Activated naive CD4-positive, alpha-beta T cell treated with anti-CD3 and anti-CD28 coated beads, Interleukin-2, amount 50 U/mL, for 24 hours (primary cell): ENCODE measurements at regions not wholly inside any gene's neighbourhood (a gene's known extent, or its start where the extent isn't known, plus 50 kb on each side); places are given as distances from the start of the nearest gene placed in this dataset.
"Not testable (repeated sequence)": the region's sequence is repeated elsewhere in the genome, so short reads cannot be mapped to it uniquely, and the experiment has no call there.

ENCODE experiments used
- H3K27ac Mint-ChIP-seq: one replicate; pipeline ENCODE4 v1.8.0; 2021; ENCODE audit warnings: mild to moderate bottlenecking, mixed read lengths
- H3K27me3 Mint-ChIP-seq: one replicate; pipeline ENCODE4 v1.8.0; 2021; ENCODE audit warnings: mixed read lengths
- H3K36me3 Mint-ChIP-seq: one replicate; pipeline ENCODE4 v1.8.0; 2021; ENCODE audit warnings: mixed read lengths
- H3K4me1 Mint-ChIP-seq: one replicate; pipeline ENCODE4 v1.8.0; 2021; ENCODE audit warnings: mixed read lengths
- H3K4me3 Mint-ChIP-seq: one replicate; pipeline ENCODE4 v1.8.0; 2021; ENCODE audit warnings: mild to moderate bottlenecking, mixed read lengths
- H3K9me3 Mint-ChIP-seq: one replicate; pipeline ENCODE4 v1.8.0; 2021; ENCODE audit warnings: mixed read lengths

GRCh38 chr11:33947918-33948317 lies 56.0 kb upstream of the LMO2 start:
- H3K27ac Mint-ChIP-seq, H3K27me3 Mint-ChIP-seq, H3K4me3 Mint-ChIP-seq, H3K4me1 Mint-ChIP-seq, H3K9me3 Mint-ChIP-seq, H3K36me3 Mint-ChIP-seq: not testable (repeated sequence)

- Mint-ChIP-seq H3K4me1 (no peaks in the 10 kb centered on the region), H3K36me3 (no peaks in the 10 kb centered on the region), H3K27ac (no peak overlapping the region), H3K4me3 (no peak overlapping the region), H3K9me3 (no peaks in the 10 kb centered on the region), H3K27me3 (no peaks in the 10 kb centered on the region)
Measured at GRCh38 chr11:33946930-33947329, 55.1 kb upstream of the LMO2 start.

- Mint-ChIP-seq H3K27ac (no peak overlapping the region), H3K27me3 (no peaks in the 10 kb centered on the region), H3K4me1 (no peaks in the 10 kb centered on the region), H3K9me3 (no peaks in the 10 kb centered on the region), H3K4me3 (no peak overlapping the region), H3K36me3 (no peaks in the 10 kb centered on the region)
Measured at GRCh38 chr11:33945481-33946268, 53.8 kb upstream of the LMO2 start.

GRCh38 chr11:33944693-33945424 lies 53.0 kb upstream of the LMO2 start:
- no peaks in the 10 kb centered on the region for H3K4me1 Mint-ChIP-seq

GRCh38 chr11:33944345-33944692 lies 52.4 kb upstream of the LMO2 start:
- no peak overlapping the region for H3K27ac Mint-ChIP-seq
- no peaks in the 10 kb centered on the region for H3K27me3 Mint-ChIP-seq
- no peaks in the 10 kb centered on the region for H3K36me3 Mint-ChIP-seq
- no peaks in the 10 kb centered on the region for H3K4me1 Mint-ChIP-seq
- H3K9me3 Mint-ChIP-seq: no peaks in the 10 kb centered on the region
- no peak overlapping the region for H3K4me3 Mint-ChIP-seq

More at GRCh38 chr11:33944693-33945424, 53.0 kb upstream of the LMO2 start:
- no peak overlapping the region for H3K4me3 Mint-ChIP-seq
- H3K9me3 Mint-ChIP-seq: no peaks in the 10 kb centered on the region
- H3K27me3 Mint-ChIP-seq: no peaks in the 10 kb centered on the region
- no peak overlapping the region for H3K27ac Mint-ChIP-seq
- no peaks in the 10 kb centered on the region for H3K36me3 Mint-ChIP-seq

GRCh38 chr11:33942954-33943353 lies 51.1 kb upstream of the LMO2 start:
- Mint-ChIP-seq H3K4me1 (no peaks in the 10 kb centered on the region), H3K36me3 (no peaks in the 10 kb centered on the region), H3K27me3 (no peaks in the 10 kb centered on the region), H3K27ac (no peak overlapping the region), H3K9me3 (no peaks in the 10 kb centered on the region), H3K4me3 (no peak overlapping the region)

- Mint-ChIP-seq H3K4me1 (no peaks in the 10 kb centered on the region), H3K27me3 (no peaks in the 10 kb centered on the region), H3K36me3 (no peaks in the 10 kb centered on the region), H3K27ac (no peak overlapping the region), H3K9me3 (no peaks in the 10 kb centered on the region), H3K4me3 (no peak overlapping the region)
Measured at GRCh38 chr11:33941637-33942160, 49.8 kb upstream of the LMO2 start.
